ENCODE measurements at regions not wholly inside any gene's neighbourhood (a gene's known extent, or its start where the extent isn't known, plus 50 kb on each side); places are given as distances from the start of the nearest gene placed in this dataset.

DNA sequence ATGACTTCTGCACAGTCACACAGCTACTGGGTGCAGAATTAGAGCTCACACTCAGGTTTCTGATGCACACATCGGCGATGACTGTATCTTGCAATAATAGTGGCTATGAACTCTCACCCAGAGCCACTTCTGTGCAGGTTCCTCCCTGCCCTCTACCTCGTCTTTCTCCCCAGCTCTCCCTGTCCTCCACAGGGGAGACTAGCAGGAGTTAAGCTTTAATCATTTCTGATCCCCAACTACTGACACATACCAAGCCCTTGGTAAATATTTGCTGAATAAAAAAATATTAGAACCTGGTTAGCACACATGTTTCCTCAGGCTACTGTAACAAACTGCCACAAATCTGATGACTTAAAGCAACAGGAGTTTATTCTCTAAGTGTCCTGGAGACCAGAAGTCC is 222.7 kb upstream of the FOXA2 start:
- TF ChIP-seq POLR2A (IDR thresholded peaks at IDR 0.05), result no peak
- TF ChIP-seq, protein P1, sequence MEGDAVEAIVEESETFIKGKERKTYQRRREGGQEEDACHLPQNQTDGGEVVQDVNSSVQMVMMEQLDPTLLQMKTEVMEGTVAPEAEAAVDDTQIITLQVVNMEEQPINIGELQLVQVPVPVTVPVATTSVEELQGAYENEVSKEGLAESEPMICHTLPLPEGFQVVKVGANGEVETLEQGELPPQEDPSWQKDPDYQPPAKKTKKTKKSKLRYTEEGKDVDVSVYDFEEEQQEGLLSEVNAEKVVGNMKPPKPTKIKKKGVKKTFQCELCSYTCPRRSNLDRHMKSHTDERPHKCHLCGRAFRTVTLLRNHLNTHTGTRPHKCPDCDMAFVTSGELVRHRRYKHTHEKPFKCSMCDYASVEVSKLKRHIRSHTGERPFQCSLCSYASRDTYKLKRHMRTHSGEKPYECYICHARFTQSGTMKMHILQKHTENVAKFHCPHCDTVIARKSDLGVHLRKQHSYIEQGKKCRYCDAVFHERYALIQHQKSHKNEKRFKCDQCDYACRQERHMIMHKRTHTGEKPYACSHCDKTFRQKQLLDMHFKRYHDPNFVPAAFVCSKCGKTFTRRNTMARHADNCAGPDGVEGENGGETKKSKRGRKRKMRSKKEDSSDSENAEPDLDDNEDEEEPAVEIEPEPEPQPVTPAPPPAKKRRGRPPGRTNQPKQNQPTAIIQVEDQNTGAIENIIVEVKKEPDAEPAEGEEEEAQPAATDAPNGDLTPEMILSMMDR (IDR thresholded peaks at IDR 0.05), result no peak
- TF ChIP-seq POLR2AphosphoS5 (IDR thresholded peaks at IDR 0.05; ENCODE audit: insufficient read depth in 1 of 2, low read depth in 1 of 2), result no peak
